22Rv1 (cell line): ENCODE measurements at regions not wholly inside any gene's neighbourhood (a gene's known extent, or its start where the extent isn't known, plus 50 kb on each side); places are given as distances from the start of the nearest gene placed in this dataset.

Source experiments
- CTCF ChIP-seq: fragments of 450-650 bp; IDR thresholded peaks from 2 replicates; pipeline ENCODE4 v1.5.1; 2017; ENCODE audit warnings: mild to moderate bottlenecking
- ZFX ChIP-seq: fragments of 450-650 bp; IDR thresholded peaks from 2 replicates; pipeline ENCODE4 v1.6.1; 2017; ENCODE audit warnings: antibody characterized with exemption, borderline replicate concordance

- TF ChIP-seq CTCF, result no peak
- no peak for TF ChIP-seq ZFX
These were observed 440.4 kb downstream of the HINT1 start for GRCh38 chr5:130724658-130725057.
